ENCODE measurements at regions not wholly inside any gene's neighbourhood (a gene's known extent, or its start where the extent isn't known, plus 50 kb on each side); places are given as distances from the start of the nearest gene placed in this dataset.
A peak's percentile ranks its signal among the peaks of the same experiment; 100 is the strongest.

DNA sequence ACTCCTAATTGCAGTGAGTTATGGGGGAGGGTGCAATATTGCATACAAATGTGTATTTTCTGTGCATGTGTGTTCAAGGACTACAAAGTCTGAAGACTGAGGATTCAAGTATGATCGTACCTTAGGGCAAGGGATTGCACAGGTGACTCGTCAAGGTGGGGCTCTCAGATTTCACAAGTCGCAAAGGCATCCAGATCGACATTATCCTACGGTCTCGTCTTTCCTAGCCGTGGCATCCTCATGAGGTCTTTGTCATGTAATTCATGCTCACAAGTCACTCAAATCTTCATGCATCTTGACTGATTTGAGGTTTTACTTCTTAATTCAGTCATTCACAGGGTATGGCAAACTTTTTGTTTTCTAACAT, 191.4 kb upstream of the HES1 start:
- Histone ChIP-seq H3F3A (replicated peaks; ENCODE audit: low read depth) (peaks cover 12% of the 10 kb centered on the region; the same call in 1 of the 2 replicates), H3K79me2 (replicated peaks; ENCODE audit: insufficient read depth) (no peaks in the 10 kb centered on the region), H3K4me1 (ENCODE audit: insufficient read depth) (peaks cover 51% of the 10 kb centered on the region), H3K4me3 (peak overlapping the region; percentile 48), H2AFZ (peak overlapping the region; percentile 57; the same call in 1 of the 2 replicates), H3K27ac (ENCODE audit: low read depth) (0 out of 2 replicates have a peak overlapping the region, but pooled peaks have one; percentile 6), H4K20me1 (replicated peaks; ENCODE audit: insufficient read depth) (no peaks in the 10 kb centered on the region), H3K9me2 (ENCODE audit: insufficient read depth) (0 out of 2 replicates have a peak, but pooled peaks cover 2% of the 10 kb centered on the region), H3K4me2 (peak overlapping the region; percentile 78), H3K27me3 (ENCODE audit: insufficient read depth) (peaks cover 28% of the 10 kb centered on the region), H3K36me3 (ENCODE audit: insufficient read depth) (no peaks in the 10 kb centered on the region)
- TF ChIP-seq, protein P1, sequence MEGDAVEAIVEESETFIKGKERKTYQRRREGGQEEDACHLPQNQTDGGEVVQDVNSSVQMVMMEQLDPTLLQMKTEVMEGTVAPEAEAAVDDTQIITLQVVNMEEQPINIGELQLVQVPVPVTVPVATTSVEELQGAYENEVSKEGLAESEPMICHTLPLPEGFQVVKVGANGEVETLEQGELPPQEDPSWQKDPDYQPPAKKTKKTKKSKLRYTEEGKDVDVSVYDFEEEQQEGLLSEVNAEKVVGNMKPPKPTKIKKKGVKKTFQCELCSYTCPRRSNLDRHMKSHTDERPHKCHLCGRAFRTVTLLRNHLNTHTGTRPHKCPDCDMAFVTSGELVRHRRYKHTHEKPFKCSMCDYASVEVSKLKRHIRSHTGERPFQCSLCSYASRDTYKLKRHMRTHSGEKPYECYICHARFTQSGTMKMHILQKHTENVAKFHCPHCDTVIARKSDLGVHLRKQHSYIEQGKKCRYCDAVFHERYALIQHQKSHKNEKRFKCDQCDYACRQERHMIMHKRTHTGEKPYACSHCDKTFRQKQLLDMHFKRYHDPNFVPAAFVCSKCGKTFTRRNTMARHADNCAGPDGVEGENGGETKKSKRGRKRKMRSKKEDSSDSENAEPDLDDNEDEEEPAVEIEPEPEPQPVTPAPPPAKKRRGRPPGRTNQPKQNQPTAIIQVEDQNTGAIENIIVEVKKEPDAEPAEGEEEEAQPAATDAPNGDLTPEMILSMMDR (conservative IDR thresholded peaks at IDR 0.05; ENCODE audit: low read depth in 2 of 2): no peak
- no peak for TF ChIP-seq EZH2 (IDR thresholded peaks at IDR 0.05; ENCODE audit: low read depth, unreplicated experiment)
- TF ChIP-seq JUNB (IDR thresholded peaks at IDR 0.05; ENCODE audit: unreplicated experiment): no peak
- TF ChIP-seq STAT1 (IDR thresholded peaks at IDR 0.05; ENCODE audit: unreplicated experiment): no peak
- TF ChIP-seq, protein P2, sequence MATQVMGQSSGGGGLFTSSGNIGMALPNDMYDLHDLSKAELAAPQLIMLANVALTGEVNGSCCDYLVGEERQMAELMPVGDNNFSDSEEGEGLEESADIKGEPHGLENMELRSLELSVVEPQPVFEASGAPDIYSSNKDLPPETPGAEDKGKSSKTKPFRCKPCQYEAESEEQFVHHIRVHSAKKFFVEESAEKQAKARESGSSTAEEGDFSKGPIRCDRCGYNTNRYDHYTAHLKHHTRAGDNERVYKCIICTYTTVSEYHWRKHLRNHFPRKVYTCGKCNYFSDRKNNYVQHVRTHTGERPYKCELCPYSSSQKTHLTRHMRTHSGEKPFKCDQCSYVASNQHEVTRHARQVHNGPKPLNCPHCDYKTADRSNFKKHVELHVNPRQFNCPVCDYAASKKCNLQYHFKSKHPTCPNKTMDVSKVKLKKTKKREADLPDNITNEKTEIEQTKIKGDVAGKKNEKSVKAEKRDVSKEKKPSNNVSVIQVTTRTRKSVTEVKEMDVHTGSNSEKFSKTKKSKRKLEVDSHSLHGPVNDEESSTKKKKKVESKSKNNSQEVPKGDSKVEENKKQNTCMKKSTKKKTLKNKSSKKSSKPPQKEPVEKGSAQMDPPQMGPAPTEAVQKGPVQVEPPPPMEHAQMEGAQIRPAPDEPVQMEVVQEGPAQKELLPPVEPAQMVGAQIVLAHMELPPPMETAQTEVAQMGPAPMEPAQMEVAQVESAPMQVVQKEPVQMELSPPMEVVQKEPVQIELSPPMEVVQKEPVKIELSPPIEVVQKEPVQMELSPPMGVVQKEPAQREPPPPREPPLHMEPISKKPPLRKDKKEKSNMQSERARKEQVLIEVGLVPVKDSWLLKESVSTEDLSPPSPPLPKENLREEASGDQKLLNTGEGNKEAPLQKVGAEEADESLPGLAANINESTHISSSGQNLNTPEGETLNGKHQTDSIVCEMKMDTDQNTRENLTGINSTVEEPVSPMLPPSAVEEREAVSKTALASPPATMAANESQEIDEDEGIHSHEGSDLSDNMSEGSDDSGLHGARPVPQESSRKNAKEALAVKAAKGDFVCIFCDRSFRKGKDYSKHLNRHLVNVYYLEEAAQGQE (IDR thresholded peaks at IDR 0.05; ENCODE audit: unreplicated experiment): no peak
- no peak for TF ChIP-seq EZH2phosphoT487 (IDR thresholded peaks at IDR 0.05; ENCODE audit: unreplicated experiment)
- TF ChIP-seq, protein P3, sequence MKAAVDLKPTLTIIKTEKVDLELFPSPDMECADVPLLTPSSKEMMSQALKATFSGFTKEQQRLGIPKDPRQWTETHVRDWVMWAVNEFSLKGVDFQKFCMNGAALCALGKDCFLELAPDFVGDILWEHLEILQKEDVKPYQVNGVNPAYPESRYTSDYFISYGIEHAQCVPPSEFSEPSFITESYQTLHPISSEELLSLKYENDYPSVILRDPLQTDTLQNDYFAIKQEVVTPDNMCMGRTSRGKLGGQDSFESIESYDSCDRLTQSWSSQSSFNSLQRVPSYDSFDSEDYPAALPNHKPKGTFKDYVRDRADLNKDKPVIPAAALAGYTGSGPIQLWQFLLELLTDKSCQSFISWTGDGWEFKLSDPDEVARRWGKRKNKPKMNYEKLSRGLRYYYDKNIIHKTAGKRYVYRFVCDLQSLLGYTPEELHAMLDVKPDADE (IDR thresholded peaks at IDR 0.05): no peak
- TF ChIP-seq ZNF114 (CRISPR knock-in tag; IDR thresholded peaks at IDR 0.05): no peak
- no peak for TF ChIP-seq NANOG (IDR thresholded peaks at IDR 0.05; ENCODE audit: borderline replicate concordance)
- TF ChIP-seq POLR2AphosphoS5 (IDR thresholded peaks at IDR 0.05; ENCODE audit: low read depth): no peak
- no peak for TF ChIP-seq ZNF331 (CRISPR knock-in tag; IDR thresholded peaks at IDR 0.05; ENCODE audit: low read depth)
- TF ChIP-seq, protein P4, sequence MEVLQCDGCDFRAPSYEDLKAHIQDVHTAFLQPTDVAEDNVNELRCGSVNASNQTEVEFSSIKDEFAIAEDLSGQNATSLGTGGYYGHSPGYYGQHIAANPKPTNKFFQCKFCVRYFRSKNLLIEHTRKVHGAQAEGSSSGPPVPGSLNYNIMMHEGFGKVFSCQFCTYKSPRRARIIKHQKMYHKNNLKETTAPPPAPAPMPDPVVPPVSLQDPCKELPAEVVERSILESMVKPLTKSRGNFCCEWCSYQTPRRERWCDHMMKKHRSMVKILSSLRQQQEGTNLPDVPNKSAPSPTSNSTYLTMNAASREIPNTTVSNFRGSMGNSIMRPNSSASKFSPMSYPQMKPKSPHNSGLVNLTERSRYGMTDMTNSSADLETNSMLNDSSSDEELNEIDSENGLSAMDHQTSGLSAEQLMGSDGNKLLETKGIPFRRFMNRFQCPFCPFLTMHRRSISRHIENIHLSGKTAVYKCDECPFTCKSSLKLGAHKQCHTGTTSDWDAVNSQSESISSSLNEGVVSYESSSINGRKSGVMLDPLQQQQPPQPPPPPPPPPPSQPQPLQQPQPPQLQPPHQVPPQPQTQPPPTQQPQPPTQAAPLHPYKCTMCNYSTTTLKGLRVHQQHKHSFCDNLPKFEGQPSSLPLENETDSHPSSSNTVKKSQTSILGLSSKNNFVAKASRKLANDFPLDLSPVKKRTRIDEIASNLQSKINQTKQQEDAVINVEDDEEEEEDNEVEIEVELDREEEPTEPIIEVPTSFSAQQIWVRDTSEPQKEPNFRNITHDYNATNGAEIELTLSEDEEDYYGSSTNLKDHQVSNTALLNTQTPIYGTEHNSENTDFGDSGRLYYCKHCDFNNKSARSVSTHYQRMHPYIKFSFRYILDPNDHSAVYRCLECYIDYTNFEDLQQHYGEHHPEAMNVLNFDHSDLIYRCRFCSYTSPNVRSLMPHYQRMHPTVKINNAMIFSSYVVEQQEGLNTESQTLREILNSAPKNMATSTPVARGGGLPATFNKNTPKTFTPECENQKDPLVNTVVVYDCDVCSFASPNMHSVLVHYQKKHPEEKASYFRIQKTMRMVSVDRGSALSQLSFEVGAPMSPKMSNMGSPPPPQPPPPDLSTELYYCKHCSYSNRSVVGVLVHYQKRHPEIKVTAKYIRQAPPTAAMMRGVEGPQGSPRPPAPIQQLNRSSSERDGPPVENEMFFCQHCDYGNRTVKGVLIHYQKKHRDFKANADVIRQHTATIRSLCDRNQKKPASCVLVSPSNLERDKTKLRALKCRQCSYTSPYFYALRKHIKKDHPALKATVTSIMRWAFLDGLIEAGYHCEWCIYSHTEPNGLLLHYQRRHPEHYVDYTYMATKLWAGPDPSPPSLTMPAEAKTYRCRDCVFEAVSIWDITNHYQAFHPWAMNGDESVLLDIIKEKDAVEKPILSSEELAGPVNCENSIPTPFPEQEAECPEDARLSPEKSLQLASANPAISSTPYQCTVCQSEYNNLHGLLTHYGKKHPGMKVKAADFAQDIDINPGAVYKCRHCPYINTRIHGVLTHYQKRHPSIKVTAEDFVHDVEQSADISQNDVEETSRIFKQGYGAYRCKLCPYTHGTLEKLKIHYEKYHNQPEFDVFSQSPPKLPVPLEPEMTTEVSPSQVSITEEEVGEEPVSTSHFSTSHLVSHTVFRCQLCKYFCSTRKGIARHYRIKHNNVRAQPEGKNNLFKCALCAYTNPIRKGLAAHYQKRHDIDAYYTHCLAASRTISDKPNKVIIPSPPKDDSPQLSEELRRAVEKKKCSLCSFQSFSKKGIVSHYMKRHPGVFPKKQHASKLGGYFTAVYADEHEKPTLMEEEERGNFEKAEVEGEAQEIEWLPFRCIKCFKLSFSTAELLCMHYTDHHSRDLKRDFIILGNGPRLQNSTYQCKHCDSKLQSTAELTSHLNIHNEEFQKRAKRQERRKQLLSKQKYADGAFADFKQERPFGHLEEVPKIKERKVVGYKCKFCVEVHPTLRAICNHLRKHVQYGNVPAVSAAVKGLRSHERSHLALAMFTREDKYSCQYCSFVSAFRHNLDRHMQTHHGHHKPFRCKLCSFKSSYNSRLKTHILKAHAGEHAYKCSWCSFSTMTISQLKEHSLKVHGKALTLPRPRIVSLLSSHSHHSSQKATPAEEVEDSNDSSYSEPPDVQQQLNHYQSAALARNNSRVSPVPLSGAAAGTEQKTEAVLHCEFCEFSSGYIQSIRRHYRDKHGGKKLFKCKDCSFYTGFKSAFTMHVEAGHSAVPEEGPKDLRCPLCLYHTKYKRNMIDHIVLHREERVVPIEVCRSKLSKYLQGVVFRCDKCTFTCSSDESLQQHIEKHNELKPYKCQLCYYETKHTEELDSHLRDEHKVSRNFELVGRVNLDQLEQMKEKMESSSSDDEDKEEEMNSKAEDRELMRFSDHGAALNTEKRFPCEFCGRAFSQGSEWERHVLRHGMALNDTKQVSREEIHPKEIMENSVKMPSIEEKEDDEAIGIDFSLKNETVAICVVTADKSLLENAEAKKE (CRISPR knock-in tag; IDR thresholded peaks at IDR 0.05): no peak
- no peak for TF ChIP-seq CREB1 (CRISPR knock-in tag; IDR thresholded peaks at IDR 0.05; ENCODE audit: low read depth)
- ATAC-seq: peak; percentile 40
- peaks cover 10% of the 10 kb centered on the region for H3K27me3 Mint-ChIP-seq (ENCODE audit: insufficient read depth, low read depth, poor library complexity)
- H3K27ac Mint-ChIP-seq: no peak overlapping the region; the same call in 1 of the 2 replicates
- no peaks in the 10 kb centered on the region; the same call in 2 of the 3 replicates for H3K9me3 Mint-ChIP-seq
- no peaks in the 10 kb centered on the region for H3K36me3 Mint-ChIP-seq (ENCODE audit: low read depth)
- peak overlapping the region; percentile 32; the same call in 2 of the 3 replicates for H3K4me3 Mint-ChIP-seq
- H3K4me1 Mint-ChIP-seq: peaks cover 41% of the 10 kb centered on the region
- peak; percentile 64 for DNase-seq (ENCODE audit: low spot score)
